GM12875 (cell line): ENCODE measurements at regions not wholly inside any gene's neighbourhood (a gene's known extent, or its start where the extent isn't known, plus 50 kb on each side); places are given as distances from the start of the nearest gene placed in this dataset.

ENCODE experiments used
- H3K4me3 ChIP-seq: one replicate; pipeline ENCODE4 v1.5.1; 2011; ENCODE audit warnings: low read depth, low read length, control low read depth
- TF ChIP-seq, protein P1 (sequence below): IDR thresholded peaks from 2 replicates; pipeline ENCODE4 v1.5.1; 2011; ENCODE audit warnings: low read depth, mild to moderate bottlenecking, control low read depth, inconsistent platforms, low read length, moderate library complexity, borderline replicate concordance; ENCODE audit not compliant: insufficient read depth

DNA sequence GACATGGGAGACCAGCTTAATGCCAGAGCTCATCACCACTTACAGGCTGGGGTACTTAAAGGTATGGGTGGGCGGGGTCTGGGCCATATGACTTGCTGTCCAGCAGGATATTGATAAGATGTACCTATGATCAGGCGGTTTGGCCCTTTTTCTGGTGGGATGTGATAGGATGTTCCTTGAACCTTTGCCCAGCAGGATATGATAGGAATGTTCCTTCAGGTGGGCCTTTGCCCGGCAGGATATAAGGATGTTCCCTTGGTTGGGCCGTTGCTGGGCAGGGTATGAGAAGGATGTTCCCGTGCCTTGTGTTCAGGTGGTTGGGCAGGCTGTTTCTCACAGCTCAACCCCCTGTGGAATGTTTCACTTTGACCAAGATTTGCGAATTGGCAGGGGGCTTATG, 187.2 kb upstream of the CXCL12 start:
- H3K4me3 ChIP-seq: no peak overlapping the region
- TF ChIP-seq, protein P1, sequence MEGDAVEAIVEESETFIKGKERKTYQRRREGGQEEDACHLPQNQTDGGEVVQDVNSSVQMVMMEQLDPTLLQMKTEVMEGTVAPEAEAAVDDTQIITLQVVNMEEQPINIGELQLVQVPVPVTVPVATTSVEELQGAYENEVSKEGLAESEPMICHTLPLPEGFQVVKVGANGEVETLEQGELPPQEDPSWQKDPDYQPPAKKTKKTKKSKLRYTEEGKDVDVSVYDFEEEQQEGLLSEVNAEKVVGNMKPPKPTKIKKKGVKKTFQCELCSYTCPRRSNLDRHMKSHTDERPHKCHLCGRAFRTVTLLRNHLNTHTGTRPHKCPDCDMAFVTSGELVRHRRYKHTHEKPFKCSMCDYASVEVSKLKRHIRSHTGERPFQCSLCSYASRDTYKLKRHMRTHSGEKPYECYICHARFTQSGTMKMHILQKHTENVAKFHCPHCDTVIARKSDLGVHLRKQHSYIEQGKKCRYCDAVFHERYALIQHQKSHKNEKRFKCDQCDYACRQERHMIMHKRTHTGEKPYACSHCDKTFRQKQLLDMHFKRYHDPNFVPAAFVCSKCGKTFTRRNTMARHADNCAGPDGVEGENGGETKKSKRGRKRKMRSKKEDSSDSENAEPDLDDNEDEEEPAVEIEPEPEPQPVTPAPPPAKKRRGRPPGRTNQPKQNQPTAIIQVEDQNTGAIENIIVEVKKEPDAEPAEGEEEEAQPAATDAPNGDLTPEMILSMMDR: no peak

DNA sequence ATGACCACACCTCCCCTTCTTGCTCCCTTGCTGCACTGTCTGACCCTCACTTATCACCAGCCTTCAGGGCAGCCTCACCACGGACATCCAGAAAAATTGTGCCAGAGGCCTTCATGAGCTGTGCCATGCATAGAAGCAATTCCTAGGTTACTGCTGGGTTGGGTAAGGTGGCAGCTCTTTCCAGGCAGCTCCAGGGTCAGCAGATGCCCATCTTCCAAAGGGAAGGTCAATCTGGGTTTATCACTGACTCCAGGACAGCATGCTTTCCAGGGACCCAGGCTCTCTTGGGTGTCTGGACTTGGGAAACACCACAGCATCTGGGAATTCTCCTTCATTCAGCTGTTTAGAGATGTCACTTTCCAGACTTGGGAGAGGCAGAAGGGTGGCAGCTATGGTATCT, 188.9 kb upstream of the CXCL12 start:
- TF ChIP-seq, protein P1: no peak
- no peak overlapping the region for H3K4me3 ChIP-seq

DNA sequence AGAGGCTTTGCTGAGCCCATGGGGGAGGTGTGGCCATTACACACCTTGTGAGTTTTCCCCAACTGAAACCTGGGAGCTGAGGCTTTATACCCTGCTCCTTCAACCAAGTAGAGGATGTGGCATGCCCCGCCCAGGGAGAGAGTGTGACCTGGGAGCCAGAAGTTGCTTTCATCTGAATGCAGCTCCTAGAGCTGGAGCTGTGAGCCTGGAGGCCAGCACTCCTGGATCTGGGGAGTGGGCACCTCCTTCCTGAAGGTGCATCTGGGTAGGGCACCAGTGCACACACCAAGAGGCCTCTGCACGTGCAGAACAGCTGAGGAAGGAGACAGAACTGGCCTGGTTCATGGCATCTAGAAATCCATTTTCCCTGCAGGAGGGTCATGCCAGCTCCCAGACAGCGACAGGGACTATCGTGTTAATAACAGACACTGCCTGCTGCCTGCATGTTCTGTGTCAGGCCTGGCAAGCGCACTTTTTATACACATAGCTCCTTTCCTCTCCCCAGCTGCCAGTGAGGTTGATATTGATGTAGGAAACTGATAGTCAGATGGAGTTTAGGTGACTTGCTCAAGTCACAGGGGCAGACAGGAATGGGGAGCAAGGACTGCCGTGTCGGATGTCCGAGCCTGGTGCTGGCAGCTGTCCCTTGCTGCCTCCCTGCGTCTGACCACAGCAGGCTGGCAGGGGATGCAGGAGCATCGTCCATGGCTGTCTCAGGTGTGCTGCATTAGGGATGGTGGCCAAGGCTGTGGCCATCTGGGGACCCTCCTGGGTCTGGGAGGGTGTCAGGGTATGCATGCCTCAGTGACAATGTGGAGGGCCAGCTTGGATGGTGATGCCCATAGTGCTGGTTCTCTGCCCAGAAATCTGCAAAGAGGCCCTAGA, 189.9 kb upstream of the CXCL12 start:
- TF ChIP-seq, protein P1: no peak

DNA sequence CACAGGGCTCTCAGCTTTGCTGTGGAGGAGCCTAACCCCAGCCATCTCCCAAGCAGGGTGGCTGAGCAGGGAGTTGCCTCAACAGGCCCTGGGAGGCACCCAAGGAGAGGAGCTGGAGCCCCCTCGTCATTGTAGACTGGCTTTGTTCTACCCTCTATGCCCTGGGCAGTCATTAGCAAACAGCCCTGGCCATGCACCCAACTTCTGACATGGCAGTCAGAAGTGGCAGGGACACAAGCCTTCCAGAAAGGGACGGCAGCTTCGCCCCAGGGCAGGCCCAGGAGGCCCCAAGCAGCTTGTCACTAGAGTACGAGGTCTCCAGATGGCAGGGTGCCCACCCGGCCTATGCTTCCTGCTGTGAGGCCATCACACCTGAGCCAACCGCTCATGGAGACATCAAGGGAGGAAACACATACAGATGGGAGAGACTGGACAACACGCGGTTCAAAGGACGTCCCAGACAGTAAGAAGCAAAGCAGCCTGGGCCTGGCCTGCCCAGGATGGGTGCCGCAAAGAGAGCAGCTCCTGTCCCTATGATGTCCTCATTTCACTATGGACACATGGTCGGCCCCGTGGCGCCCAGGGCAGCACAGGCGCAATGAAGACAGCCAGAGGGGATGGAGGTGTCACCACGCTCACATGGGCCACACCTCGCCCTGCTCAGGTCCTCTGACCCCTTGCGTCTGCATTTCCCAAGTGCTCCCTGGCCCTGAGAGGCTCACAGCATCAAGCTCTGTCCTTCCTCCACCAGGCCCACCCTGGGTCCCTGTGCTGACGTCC, 190.9 kb upstream of the CXCL12 start:
- TF ChIP-seq, protein P1: no peak

More for the DNA sequence above, 189.9 kb upstream of the CXCL12 start:
- H3K4me3 ChIP-seq: no peak overlapping the region

DNA sequence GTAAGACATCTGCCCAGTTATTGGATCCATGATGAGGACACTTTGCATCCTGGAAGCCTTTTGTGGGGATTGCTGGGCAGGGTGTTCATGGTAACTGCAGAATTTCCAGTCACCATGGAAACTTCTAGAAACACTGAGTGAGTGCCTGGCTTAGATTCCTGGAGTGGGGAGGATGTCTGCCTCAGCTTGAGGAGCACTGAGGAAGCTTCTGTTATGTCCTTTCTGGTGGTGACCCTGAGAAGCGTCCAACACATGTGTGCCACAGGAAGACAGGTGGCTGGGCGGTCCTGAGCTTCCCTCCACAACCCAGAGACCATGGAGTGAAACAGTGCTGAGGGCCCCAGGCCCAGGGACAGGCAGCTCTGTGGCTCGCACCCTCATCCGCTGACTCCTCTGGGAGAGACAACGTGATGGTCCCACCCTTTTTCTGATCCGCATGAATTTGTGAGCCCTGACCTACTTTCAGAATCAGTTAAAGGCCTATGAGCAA, 191.8 kb upstream of the CXCL12 start:
- TF ChIP-seq, protein P1: no peak
- H3K4me3 ChIP-seq: no peak overlapping the region

More for the DNA sequence above, 190.9 kb upstream of the CXCL12 start:
- no peak overlapping the region for H3K4me3 ChIP-seq

DNA sequence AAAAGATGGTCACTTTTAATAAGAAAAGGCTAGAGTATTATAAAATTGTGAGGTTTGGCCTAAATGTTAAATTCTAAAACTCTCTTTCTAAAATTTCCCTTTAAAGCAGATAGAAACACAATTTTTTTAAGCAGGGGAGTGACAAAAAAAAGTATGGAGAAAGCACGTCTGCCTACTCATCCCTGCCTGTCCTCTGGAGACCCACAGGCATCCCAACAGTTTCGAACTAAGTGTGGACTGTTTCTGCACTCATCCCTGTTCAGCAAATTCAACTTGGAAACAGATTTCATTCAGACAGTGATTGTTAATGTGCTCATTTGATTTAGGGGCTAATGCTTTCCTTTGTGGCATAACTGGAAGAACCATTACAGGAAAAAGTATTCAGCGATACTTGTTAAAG, 192.6 kb upstream of the CXCL12 start:
- no peak overlapping the region for H3K4me3 ChIP-seq
- TF ChIP-seq, protein P1: no peak
